Activated naive CD8-positive, alpha-beta T cell (primary cell): ENCODE measurements at regions not wholly inside any gene's neighbourhood (a gene's known extent, or its start where the extent isn't known, plus 50 kb on each side); places are given as distances from the start of the nearest gene placed in this dataset.

Experiments
- H3K27ac Mint-ChIP-seq: one replicate; pipeline ENCODE4 v1.8.0; 2021; ENCODE audit warnings: mixed read lengths
- H3K27me3 Mint-ChIP-seq: one replicate; pipeline ENCODE4 v1.8.0; 2021; ENCODE audit warnings: mixed read lengths
- H3K36me3 Mint-ChIP-seq: one replicate; pipeline ENCODE4 v1.8.0; 2021; ENCODE audit warnings: mixed read lengths
- H3K4me1 Mint-ChIP-seq: one replicate; pipeline ENCODE4 v1.8.0; 2021; ENCODE audit warnings: low read depth, mixed read lengths
- H3K4me3 Mint-ChIP-seq: one replicate; pipeline ENCODE4 v1.8.0; 2021; ENCODE audit warnings: mild to moderate bottlenecking, mixed read lengths
- H3K9me3 Mint-ChIP-seq: one replicate; pipeline ENCODE4 v1.8.0; 2021; ENCODE audit warnings: low read depth, mixed read lengths

- Mint-ChIP-seq H3K27me3 (no peaks in the 10 kb centered on the region), H3K4me1 (no peaks in the 10 kb centered on the region), H3K9me3 (no peaks in the 10 kb centered on the region), H3K27ac (no peak overlapping the region), H3K4me3 (no peak overlapping the region), H3K36me3 (no peaks in the 10 kb centered on the region)
Measured at GRCh38 chr18:78208461-78208860, 771.2 kb upstream of the SALL3 start.

- no peaks in the 10 kb centered on the region for H3K27me3 Mint-ChIP-seq
- H3K4me3 Mint-ChIP-seq, result no peak overlapping the region
- H3K36me3 Mint-ChIP-seq, result no peaks in the 10 kb centered on the region
- H3K9me3 Mint-ChIP-seq, result no peaks in the 10 kb centered on the region
- no peaks in the 10 kb centered on the region for H3K4me1 Mint-ChIP-seq
- no peak overlapping the region for H3K27ac Mint-ChIP-seq
Measured at GRCh38 chr18:78213361-78213994, 766.1 kb upstream of the SALL3 start.

GRCh38 chr18:78221496-78221895 lies 758.1 kb upstream of the SALL3 start:
- no peak overlapping the region for H3K27ac Mint-ChIP-seq
- no peaks in the 10 kb centered on the region for H3K4me1 Mint-ChIP-seq
- no peaks in the 10 kb centered on the region for H3K36me3 Mint-ChIP-seq
- no peaks in the 10 kb centered on the region for H3K9me3 Mint-ChIP-seq
- H3K4me3 Mint-ChIP-seq, result no peak overlapping the region
- H3K27me3 Mint-ChIP-seq, result peaks cover 6% of the 10 kb centered on the region

GRCh38 chr18:78228974-78229373 lies 750.6 kb upstream of the SALL3 start:
- peaks cover 8% of the 10 kb centered on the region for H3K27me3 Mint-ChIP-seq
- H3K4me1 Mint-ChIP-seq, result no peaks in the 10 kb centered on the region
- H3K9me3 Mint-ChIP-seq, result no peaks in the 10 kb centered on the region
- H3K36me3 Mint-ChIP-seq, result no peaks in the 10 kb centered on the region
- H3K4me3 Mint-ChIP-seq, result no peak overlapping the region
- H3K27ac Mint-ChIP-seq, result no peak overlapping the region

GRCh38 chr18:78230911-78231310 lies 748.7 kb upstream of the SALL3 start:
- no peak overlapping the region for H3K27ac Mint-ChIP-seq

GRCh38 chr18:78232196-78232595 lies 747.4 kb upstream of the SALL3 start:
- H3K4me3 Mint-ChIP-seq, result no peak overlapping the region
- H3K4me1 Mint-ChIP-seq, result no peaks in the 10 kb centered on the region
- no peaks in the 10 kb centered on the region for H3K9me3 Mint-ChIP-seq
- no peak overlapping the region for H3K27ac Mint-ChIP-seq
- no peaks in the 10 kb centered on the region for H3K36me3 Mint-ChIP-seq
- peaks cover 8% of the 10 kb centered on the region for H3K27me3 Mint-ChIP-seq

More at GRCh38 chr18:78230911-78231310, 748.7 kb upstream of the SALL3 start:
- Mint-ChIP-seq H3K36me3 (no peaks in the 10 kb centered on the region), H3K4me1 (no peaks in the 10 kb centered on the region), H3K9me3 (no peaks in the 10 kb centered on the region), H3K27me3 (peaks cover 10% of the 10 kb centered on the region), H3K4me3 (no peak overlapping the region)

- Mint-ChIP-seq H3K4me3 (no peak overlapping the region), H3K27me3 (peaks cover 5% of the 10 kb centered on the region), H3K27ac (peak overlapping the region; percentile 2), H3K4me1 (no peaks in the 10 kb centered on the region), H3K36me3 (no peaks in the 10 kb centered on the region), H3K9me3 (no peaks in the 10 kb centered on the region)
Measured at GRCh38 chr18:78237864-78238263, 741.8 kb upstream of the SALL3 start.

- peak overlapping the region; percentile 2 for H3K27ac Mint-ChIP-seq
- H3K4me1 Mint-ChIP-seq, result no peaks in the 10 kb centered on the region
- H3K27me3 Mint-ChIP-seq, result peaks cover 3% of the 10 kb centered on the region
- no peaks in the 10 kb centered on the region for H3K9me3 Mint-ChIP-seq
- no peaks in the 10 kb centered on the region for H3K36me3 Mint-ChIP-seq
- H3K4me3 Mint-ChIP-seq, result no peak overlapping the region
Measured at GRCh38 chr18:78238404-78239089, 741.1 kb upstream of the SALL3 start.

- Mint-ChIP-seq H3K27me3 (peaks cover 3% of the 10 kb centered on the region), H3K9me3 (no peaks in the 10 kb centered on the region), H3K4me3 (no peak overlapping the region), H3K4me1 (no peaks in the 10 kb centered on the region), H3K36me3 (no peaks in the 10 kb centered on the region), H3K27ac (no peak overlapping the region)
Measured at GRCh38 chr18:78239090-78239457, 740.5 kb upstream of the SALL3 start.

GRCh38 chr18:78240101-78240500 lies 739.5 kb upstream of the SALL3 start:
- Mint-ChIP-seq H3K4me3 (no peak overlapping the region), H3K9me3 (no peaks in the 10 kb centered on the region), H3K4me1 (no peaks in the 10 kb centered on the region), H3K27ac (no peak overlapping the region), H3K27me3 (peaks cover under 1% of the 10 kb centered on the region), H3K36me3 (no peaks in the 10 kb centered on the region)

GRCh38 chr18:78240627-78241252 lies 738.9 kb upstream of the SALL3 start:
- Mint-ChIP-seq H3K9me3 (no peaks in the 10 kb centered on the region), H3K27me3 (no peaks in the 10 kb centered on the region), H3K27ac (no peak overlapping the region), H3K36me3 (no peaks in the 10 kb centered on the region), H3K4me1 (no peaks in the 10 kb centered on the region), H3K4me3 (no peak overlapping the region)

- Mint-ChIP-seq H3K27ac (no peak overlapping the region), H3K27me3 (no peaks in the 10 kb centered on the region), H3K9me3 (no peaks in the 10 kb centered on the region), H3K4me3 (no peak overlapping the region), H3K4me1 (no peaks in the 10 kb centered on the region), H3K36me3 (no peaks in the 10 kb centered on the region)
Measured at GRCh38 chr18:78241535-78242253, 737.9 kb upstream of the SALL3 start.

GRCh38 chr18:78242254-78242643 lies 737.4 kb upstream of the SALL3 start:
- no peak overlapping the region for H3K27ac Mint-ChIP-seq
- H3K9me3 Mint-ChIP-seq, result no peaks in the 10 kb centered on the region
- H3K4me1 Mint-ChIP-seq, result no peaks in the 10 kb centered on the region
- no peak overlapping the region for H3K4me3 Mint-ChIP-seq
- no peaks in the 10 kb centered on the region for H3K27me3 Mint-ChIP-seq
- H3K36me3 Mint-ChIP-seq, result no peaks in the 10 kb centered on the region

- H3K27me3 Mint-ChIP-seq, result no peaks in the 10 kb centered on the region
- H3K4me3 Mint-ChIP-seq, result no peak overlapping the region
- no peaks in the 10 kb centered on the region for H3K4me1 Mint-ChIP-seq
- no peak overlapping the region for H3K27ac Mint-ChIP-seq
- H3K36me3 Mint-ChIP-seq, result no peaks in the 10 kb centered on the region
- H3K9me3 Mint-ChIP-seq, result no peaks in the 10 kb centered on the region
Measured at GRCh38 chr18:78242806-78243205, 736.8 kb upstream of the SALL3 start.

- Mint-ChIP-seq H3K9me3 (no peaks in the 10 kb centered on the region), H3K4me3 (no peak overlapping the region), H3K4me1 (no peaks in the 10 kb centered on the region), H3K27ac (no peak overlapping the region), H3K27me3 (no peaks in the 10 kb centered on the region), H3K36me3 (no peaks in the 10 kb centered on the region)
Measured at GRCh38 chr18:78244779-78245178, 734.8 kb upstream of the SALL3 start.
